HG03469 (cell line): ENCODE measurements at regions not wholly inside any gene's neighbourhood (a gene's known extent, or its start where the extent isn't known, plus 50 kb on each side); places are given as distances from the start of the nearest gene placed in this dataset.

Experiments used
- ATAC-seq: cut with Tn5 transposase; IDR thresholded peaks from one replicate; pipeline ENCODE4 v1.9.1; 2021; ENCODE audit warnings: mild to moderate bottlenecking, moderate library complexity, moderate number of reproducible peaks; ENCODE audit not compliant: unreplicated experiment

DNA sequence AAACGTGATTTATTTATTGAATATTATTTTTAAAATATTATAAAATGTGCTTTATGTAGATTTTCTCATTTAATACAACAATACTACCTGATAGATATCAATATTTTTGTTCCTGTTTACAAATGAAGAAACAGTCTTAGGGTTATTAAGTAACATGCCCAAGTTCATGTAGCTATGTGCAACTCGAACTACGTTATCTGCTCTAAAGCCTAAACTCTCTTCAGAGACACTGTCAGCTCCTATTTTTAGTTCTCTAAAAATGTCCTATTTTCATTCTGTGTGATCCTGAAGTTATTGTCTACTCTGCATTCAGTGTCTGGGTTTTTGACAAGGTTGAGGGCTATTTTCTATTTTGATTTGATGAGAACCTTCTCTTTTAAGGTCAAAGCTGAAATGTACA is 550.1 kb upstream of the B3GALT2 start:
- ATAC-seq = no peak

DNA sequence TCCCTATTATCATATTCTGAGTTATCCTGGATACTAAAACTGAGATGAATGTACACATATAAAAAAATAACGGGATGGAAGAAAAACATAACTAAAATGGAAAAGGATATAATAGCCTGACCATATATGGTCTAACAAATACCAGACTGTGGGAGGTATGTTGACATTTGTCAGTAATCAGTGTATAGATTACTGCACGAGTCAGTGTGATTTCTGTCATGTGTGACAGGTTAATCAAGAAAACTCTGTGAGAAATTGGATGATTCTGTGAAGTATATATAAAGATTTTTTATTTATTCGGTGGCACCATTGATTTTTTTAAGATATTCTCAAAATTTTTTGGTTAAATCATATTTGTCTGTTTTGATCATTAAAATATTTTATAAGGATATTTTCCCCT is 547.3 kb upstream of the B3GALT2 start:
- no peak for ATAC-seq

- no peak for ATAC-seq
Observed at GRCh38 chr1:193730017-193730416, 543.6 kb upstream of the B3GALT2 start.

DNA sequence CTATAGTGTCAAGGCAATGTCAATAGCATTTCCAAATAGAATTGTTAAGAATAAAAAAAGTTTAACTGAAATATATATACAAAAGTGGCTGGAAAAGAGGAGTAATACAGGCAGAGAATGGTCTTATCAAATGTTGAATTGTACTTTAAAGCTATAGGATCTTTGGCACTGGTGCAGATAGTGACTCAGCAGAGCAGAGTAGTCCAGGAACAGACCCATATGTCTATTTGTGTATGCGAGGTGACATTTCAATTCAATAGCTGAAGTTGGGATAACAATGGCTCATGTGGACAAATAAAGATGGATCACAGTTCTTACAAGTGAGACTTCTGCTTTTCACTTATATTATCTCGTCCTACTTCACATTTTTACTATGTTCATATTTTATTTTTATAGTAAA is 543.0 kb upstream of the B3GALT2 start:
- ATAC-seq = no peak

DNA sequence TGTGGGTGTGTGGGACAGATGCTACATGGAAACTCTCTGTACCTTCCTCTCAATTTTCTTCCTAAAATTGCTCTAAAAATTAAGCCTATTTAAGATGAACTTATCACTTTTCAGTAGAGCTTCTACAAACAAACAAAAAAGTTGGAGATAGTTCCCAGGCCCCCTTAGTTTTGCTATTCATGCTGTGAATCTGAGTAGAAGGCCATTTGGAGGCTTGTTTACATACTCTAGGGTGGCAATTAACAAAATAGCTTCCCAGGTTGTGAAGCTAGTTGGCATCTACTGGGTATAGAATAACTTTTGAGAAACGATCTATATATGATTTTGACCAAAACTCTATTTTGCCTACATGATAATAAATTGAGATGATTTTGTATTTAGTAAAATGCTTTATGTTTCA is 541.4 kb upstream of the B3GALT2 start:
- no peak for ATAC-seq

GRCh38 chr1:193726722-193727121 is 540.3 kb upstream of the B3GALT2 start:
- ATAC-seq = no peak

GRCh38 chr1:193712392-193712791 is 526.0 kb upstream of the B3GALT2 start:
- ATAC-seq = no peak

DNA sequence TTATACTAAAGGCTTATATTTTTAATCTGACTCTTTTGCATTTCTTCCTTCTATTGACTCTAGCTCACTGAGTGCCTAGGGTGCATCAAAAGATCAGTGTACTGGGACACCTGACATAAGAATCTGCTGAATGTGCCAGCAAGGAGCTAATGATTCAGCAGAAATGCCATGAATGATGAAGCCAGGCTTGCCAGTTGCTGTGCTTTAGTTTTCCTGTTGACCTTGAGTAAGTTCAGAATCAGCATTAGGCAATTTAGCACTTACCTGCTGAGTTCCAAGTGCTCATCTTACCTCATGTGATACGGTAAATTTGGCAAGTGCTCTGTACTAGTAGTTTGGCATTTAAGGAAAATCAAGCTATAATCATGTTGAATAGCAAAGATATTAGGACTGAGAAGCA is 523.2 kb upstream of the B3GALT2 start:
- no peak for ATAC-seq

DNA sequence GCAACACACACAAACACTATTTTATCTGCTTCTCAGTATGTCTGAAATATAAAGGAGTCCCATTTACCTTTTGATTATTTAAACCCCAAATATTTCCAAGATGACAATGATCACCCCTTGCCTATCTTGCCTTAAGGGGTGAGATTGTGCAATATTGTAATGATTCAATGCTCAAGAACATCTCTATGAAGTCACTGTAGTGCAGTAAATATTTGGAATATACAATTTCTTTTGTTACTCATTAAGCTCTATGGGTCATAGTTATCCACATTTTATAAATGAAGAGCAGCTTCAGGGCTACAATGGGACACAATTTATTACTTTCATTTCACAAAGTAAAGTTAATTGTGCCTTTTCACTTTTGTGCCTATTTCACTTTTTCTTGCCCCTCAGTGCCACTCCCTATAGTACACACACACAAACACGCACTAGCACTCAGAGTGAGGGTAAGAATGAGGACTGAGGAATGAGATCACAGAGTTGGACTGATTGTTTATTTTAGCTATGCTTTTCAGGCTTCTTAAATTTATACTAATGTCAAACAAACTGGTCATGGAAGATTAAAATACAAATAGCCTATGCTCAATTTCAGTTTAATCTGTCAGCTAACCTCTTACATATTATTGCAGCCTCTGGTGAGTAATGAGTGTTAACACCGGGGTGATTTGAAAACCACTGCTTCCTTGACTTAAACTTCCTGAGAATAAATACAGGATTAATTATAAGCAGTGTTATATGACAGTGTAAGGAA is 521.0 kb upstream of the B3GALT2 start:
- no peak for ATAC-seq

DNA sequence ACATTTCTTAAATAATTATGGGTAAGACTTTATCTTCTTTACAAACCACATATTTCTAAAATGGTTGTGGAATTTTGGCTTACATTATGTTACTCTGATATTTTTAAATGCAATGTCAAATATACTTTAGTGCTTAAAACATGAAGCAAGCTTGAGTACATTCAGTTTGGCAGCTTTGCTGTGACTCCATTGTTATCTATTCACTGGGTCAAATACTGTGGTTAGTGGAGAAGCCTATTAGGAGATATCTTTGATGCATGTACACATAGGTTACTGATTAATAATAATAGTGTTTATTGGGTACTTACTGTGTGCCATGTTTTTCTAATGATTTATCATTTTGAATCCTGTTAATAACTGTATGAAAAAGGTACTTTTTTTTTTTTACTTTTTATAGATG is 520.4 kb upstream of the B3GALT2 start:
- ATAC-seq = no peak

DNA sequence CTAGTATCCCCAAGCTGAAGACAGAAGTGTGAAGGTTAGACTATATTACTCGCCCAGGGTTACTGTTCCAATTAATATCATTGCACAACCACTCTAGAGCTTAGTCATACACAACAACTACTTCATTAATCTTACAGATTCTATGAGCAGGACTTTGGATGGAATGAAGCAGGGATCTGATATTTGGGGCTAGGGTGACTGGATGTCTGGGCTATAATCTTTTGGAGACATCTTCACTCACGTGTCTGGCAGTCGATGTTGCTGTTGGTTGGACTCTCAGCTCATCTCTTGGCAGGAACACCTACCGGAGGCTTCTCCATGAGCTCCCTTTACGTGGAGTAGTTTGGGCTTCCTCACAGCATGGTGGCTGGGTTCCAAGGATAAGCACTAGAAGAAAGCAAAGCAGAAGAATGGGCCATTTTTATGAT is 519.2 kb upstream of the B3GALT2 start:
- ATAC-seq = no peak

- no peak for ATAC-seq
Observed at GRCh38 chr1:193703655-193704054, 517.2 kb upstream of the B3GALT2 start.

- ATAC-seq = no peak
Observed at GRCh38 chr1:193703121-193703520, 516.7 kb upstream of the B3GALT2 start.

DNA sequence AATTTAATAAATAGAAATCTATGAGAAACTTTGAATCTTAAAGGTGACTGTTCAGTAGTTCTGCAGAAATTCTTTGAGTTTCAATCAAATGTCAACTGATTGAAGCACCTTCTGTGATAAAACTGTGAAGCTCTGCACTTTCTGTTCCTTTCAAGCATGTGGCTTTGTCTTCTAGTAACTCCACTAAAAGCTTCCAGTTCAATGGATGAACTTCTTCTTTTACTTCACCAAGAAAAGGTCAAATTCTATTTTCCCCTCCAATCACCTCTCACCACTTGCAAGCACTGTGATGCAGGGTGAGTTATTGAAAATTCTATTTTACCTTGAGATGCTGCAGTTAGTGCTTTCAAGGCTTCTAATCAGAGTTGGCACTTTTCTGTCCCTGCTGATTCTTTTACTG is 515.3 kb upstream of the B3GALT2 start:
- no peak for ATAC-seq

- no peak for ATAC-seq
Observed at GRCh38 chr1:193700710-193701355, 514.4 kb upstream of the B3GALT2 start.

DNA sequence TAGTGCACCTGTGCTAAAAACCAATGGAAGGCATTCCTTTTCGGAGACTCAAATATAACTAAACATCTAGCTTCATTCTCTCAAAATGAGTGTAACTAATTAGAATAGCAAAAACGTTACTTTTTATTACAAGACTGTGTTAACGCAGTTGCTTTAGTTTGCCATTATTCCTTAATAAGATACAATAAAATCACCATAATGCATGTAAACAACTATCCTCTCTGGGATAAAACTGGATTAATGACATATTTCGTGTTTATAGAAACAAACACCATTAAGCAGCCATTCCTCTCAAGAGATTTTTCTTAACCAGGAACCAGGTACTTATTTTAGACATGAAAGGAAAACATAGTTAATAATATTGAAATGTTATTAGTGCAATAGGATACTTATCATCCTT is 512.8 kb upstream of the B3GALT2 start:
- ATAC-seq = no peak

GRCh38 chr1:193697776-193698175 is 511.4 kb upstream of the B3GALT2 start:
- no peak for ATAC-seq

DNA sequence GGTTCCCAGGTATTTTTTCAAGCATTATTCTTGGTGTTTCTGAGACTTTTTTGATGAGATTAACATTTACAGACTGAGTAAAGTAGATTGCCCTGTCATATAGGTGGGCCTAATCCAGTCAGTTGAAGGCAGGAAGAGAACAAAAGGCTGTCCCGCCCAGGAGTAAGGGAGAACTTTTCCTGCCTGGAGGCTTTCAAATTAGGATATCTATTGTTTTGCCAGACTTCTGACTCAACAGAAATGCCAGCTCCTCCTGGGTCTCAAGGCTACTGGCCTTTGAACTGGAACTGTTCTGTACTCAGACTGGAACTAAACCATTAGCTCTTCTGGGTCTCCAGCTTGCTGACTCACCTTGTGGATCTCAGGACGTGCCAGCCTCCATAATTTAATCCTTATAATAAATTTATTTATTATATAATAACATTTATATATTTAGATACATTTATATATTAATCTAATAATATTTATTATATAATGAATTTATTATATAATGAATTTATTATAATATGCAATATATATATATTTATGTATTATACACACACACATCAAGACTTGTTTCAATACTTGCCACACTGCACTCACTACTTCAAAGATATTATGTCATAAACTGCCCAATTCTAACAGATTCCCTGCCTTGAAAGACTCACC is 510.8 kb upstream of the B3GALT2 start:
- no peak for ATAC-seq

DNA sequence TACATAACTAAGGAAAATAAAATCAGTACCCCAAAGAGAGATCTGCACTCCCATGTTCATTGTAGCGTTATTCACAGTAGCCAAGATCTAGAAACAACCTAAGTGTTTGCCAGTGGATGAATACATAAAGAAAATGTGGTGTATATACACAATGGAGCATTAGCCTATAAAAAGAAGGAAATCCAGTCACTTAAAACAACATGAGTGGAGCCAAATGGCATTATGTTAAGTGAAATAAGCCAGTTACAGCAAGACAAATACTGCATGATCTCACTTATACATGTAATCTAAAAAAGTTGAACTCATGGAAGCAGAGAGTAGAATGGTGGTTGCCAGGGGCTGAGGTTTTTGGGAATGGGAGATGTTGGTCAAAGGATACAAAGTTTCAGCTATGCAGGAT is 508.3 kb upstream of the B3GALT2 start:
- ATAC-seq = no peak

- no peak for ATAC-seq
Observed at GRCh38 chr1:193685986-193686385, 499.6 kb upstream of the B3GALT2 start.

DNA sequence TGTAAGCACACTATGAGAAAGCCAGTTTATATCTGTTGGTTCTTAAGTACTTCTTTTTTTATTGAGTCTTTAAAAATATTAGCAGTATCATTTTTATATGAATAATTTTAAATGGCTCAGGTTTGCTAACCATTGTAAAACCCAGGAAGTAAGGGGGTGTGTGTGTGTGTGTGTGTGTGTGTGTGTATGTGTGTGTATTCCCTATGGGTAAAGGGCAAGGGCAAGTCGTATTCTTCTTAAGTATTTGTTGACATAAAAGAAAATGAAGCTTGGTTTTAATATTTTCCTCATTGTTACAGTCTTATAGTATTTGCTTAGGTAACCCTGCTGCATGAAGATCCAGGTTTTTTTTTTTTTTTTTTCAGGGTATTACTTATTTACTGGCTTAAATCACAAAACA is 495.0 kb upstream of the B3GALT2 start:
- ATAC-seq = no peak

GRCh38 chr1:193680924-193681316 is 494.5 kb upstream of the B3GALT2 start:
- ATAC-seq = no peak
